ENCODE measurements at regions not wholly inside any gene's neighbourhood (a gene's known extent, or its start where the extent isn't known, plus 50 kb on each side); places are given as distances from the start of the nearest gene placed in this dataset.
"Not testable (repeated sequence)": the region's sequence is repeated elsewhere in the genome, so short reads cannot be mapped to it uniquely, and the experiment has no call there.

DNA sequence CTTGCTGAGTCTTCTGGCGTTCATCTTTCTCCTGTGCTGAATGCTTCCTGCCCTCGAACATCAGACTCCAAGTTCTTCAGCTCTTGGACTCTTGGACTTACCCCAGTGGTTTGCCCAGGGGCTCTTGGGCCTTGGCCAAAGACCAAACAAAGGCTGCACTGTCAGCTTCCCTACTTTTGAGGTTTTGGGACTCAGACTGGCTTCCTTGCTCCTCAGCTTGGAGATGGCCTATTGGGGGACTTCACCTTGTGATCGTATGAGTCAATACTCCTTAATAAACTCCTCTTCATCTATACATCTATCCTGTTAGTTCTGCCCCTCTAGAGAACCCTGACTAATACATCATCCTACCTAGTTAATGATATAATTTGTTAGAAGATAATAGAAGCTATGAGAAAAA lies 415.4 kb downstream of the TMEM38B start:
- DNase-seq (ENCODE audit: low read depth): not testable (repeated sequence)

DNA sequence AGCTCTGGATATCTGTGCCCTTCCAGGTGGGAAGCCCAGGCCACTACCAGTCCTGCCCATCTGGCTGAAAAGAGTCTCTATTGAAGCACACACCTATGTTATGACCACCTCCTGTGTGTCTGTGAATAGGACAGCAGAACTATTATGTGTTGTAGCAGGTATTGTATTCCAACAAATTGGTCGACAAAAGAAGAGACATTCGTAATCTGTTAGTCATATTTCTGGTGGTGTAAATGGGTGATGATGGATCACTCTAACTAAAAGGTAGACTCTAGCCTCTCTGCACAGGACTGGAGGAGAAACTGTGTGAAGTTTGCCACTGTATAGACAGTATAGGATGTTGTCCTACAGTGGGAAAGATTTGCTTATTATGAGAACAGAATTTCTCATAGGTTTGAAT lies 416.1 kb downstream of the TMEM38B start:
- DNase-seq (ENCODE audit: low read depth): no peak

- DNase-seq (ENCODE audit: low read depth): no peak
These were observed 416.8 kb downstream of the TMEM38B start for GRCh38 chr9:106111039-106111730.

DNA sequence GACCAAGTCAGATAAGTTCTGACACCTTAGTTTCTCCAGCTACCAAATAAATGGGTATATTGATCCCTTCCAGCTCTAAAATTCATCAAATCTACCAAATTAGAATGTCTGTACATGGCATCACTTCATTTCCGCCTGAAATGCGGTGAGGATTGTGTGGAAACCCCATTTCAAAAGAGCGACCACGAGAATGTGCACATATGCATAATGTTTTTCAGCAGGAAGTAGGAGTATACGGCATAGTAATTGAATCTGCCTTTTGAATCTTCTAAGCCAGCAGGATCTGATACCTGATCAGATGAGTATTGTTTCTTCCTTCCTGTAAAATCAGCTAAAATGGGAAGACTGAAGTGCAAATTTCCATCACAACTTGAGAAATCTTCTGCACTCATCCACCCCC lies 418.6 kb downstream of the TMEM38B start:
- no peak for DNase-seq (ENCODE audit: low read depth)

DNA sequence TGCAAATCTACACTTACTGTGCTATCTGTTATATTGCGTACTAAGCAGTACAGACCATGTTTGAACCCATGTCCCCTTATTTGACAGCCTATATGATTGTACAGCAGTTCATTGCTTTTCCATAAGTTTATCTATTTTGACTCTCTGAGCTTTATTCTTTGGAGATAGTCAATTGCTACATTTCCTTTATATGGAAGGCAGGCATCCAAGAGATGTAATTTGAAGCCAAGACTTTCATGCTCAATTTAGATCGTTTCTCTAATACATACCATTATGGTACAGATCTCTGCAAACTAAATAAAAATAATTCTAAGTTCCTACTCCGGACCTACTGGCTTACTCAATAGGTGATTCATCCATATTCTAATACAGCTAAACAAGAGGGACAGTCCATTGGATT lies 424.8 kb downstream of the TMEM38B start:
- no peak for DNase-seq (ENCODE audit: low read depth)

DNA sequence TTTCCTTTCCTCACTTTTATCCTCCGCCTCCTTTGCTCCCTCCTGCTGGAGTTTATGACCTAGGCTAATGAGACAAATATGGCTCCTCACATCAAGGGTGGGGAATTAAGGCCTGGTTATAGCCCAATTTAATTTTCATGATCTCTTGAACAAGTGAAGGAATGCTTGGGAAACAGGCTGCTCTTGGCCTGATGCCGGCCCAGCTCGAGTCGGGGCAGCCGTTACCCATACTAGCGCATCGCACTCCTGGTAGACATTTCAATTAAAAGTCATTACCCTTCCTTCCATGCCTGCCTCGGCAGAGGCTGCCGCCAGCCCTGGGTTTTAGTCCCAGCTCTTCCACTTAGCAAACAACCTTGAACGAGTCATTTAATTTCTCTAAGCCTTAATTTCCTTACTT lies 425.7 kb downstream of the TMEM38B start:
- DNase-seq (ENCODE audit: low read depth): no peak

- no peak for DNase-seq (ENCODE audit: low read depth)
These were observed 433.4 kb downstream of the TMEM38B start for GRCh38 chr9:106127776-106128175.

GRCh38 chr9:106130374-106130773 lies 436.0 kb downstream of the TMEM38B start:
- DNase-seq (ENCODE audit: low read depth): no peak

GRCh38 chr9:106143781-106144180 lies 449.4 kb downstream of the TMEM38B start:
- DNase-seq (ENCODE audit: low read depth): no peak

- DNase-seq (ENCODE audit: low read depth): no peak
These were observed 451.9 kb downstream of the TMEM38B start for GRCh38 chr9:106146066-106146840.

DNA sequence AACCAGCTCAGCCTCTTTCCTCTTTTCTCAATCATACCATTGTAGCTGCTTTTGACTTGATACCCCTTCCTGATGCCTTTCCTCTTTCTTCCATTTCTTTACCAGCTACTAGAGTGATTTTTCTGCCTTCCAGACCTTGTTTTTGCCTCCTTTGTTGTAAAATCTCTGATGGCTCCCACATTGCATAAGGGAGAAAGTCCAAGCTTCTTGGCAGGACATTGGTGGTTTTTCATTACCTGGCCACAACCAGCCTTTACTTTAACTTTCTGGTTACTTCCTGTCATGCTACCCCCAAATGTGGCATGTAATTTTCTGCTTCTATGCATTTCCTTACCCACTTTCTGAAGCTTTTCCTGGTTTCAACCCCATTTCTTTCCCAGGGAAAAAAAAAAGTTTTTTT lies 452.5 kb downstream of the TMEM38B start:
- no peak for DNase-seq (ENCODE audit: low read depth)

DNA sequence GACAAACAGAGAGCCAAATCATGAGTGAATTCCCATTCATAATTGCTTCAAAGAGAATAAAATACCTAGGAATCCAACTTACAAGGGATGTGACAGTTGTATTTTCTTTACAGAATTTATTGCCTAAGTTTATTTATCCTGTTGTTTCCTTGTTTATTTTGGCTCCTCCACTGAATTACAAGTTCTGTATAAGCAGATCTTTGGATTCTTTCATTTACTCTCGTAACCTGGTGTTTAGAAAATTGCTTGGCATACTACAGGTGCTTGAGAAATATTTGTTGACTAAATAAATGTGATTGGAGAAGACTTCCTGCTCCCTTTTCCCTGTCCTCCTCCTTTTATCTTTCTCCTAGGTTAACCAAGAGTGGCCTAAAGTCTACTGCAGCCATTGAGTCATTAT lies 455.6 kb downstream of the TMEM38B start:
- no peak for DNase-seq (ENCODE audit: low read depth)

GRCh38 chr9:106156465-106156864 lies 462.1 kb downstream of the TMEM38B start:
- DNase-seq (ENCODE audit: low read depth): no peak

- no peak for DNase-seq (ENCODE audit: low read depth)
These were observed 477.9 kb downstream of the TMEM38B start for GRCh38 chr9:106172265-106172664.

- no peak for DNase-seq (ENCODE audit: low read depth)
These were observed 480.0 kb downstream of the TMEM38B start for GRCh38 chr9:106174346-106174745.

DNA sequence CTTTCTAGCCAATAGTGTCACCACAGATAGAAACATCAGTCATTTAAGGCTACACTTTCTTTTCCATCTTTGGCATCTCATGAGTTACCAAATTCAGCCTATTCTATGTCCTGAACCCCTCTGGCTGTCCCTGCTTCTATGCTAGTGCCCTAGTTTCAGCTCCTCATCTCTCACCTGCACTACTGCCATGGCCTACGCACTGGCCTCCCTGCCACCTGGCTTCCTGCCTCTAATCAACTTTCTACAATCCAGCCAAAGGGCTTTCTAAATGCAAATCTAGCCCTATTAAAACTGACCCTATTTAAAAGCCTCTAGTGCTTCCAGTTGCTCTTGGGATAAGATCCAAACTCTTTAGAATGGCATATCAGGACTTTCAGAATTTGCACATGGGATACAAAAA lies 482.9 kb downstream of the TMEM38B start:
- no peak for DNase-seq (ENCODE audit: low read depth)

DNA sequence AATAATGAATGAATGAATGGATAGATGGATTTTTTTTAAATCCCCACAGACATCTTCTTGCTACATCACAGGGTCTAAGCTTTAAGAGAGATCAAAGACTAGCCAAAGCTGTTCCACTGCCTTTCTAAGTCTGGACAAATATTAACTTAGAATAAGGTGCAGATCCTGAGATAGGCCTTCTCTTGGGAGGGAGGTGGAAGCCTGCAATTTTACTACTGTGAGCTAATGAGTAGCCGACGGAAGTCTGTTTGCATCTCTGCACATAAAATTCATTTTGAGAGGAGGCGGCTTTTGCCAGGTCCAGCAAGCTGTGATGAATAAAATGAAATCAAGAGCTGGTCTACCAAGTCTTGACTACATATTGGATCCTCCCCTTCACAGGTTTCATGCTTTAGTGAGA lies 484.9 kb downstream of the TMEM38B start:
- DNase-seq (ENCODE audit: low read depth): no peak

DNA sequence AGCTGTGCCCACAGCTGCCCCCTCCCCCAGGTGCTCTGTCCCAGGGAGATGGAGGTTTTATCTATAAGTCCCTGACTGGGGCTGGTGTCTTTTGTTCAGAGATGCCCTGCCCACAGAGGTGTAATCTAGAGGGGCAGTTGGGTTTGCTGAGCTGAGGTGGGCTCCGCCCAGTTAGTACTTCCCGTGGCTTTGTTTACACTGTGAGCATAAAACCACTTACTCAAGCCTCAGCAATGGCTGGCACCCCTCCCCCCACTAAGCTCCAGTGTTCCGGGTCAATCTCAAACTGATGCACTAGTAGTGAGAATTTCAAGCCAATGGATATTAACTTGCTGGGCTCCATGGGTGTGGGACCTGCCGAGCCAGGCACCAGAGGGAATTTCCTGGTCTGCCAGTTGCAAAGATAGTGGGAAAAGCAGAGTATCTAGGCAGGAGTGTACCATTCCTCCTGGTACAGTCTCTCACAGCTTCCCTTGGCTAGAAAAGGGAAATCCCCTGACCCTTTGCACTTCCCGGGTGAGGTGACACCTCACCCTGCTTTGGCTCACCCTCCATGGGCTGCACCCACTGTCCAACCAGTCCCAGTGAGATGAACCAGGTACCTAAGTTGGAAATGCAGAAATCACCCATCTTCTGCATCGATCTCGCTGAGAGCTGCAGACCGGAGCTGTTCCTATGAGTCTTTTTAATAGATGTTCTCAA lies 509.6 kb downstream of the TMEM38B start:
- DNase-seq (ENCODE audit: low read depth): not testable (repeated sequence)

GRCh38 chr9:106207298-106207697 lies 513.0 kb downstream of the TMEM38B start:
- DNase-seq (ENCODE audit: low read depth): no peak

DNA sequence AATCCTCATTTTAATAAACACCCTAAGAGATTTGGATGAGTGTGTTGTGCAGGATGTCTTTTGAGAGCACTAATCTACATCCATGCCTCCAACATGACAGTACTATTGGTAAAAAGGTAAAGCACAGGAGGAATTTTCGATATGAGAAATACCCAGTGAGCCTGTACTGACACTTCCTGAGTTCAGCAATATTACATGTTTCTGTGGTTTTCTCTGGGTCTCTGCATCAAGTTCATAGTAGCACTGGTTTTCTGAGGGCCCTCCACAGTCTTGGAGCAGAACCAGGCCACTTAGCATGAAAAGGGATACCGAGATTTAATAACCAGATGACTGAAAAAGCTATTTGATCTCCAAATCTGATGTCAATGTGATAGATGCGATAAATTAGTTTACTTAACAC lies 524.1 kb downstream of the TMEM38B start:
- no peak for DNase-seq (ENCODE audit: low read depth)

DNA sequence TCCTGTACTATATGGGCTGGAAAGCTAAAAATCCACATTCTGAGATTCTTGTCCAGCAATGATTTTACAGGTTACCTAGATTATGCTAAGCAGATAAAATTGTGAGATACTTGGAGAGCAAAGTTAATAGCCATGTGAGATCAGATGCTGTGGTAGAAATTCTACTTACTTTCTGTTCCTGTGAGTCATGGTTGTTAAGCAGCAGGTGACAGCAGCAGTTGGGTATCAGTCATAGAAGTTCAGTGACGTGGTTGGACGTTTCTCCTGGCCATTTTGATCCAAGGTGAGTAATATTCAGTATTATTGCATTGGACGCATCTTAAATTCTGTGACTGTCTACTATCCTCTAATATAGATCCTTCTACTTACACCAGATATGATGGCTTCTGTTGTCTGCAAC lies 524.5 kb downstream of the TMEM38B start:
- no peak for DNase-seq (ENCODE audit: low read depth)

- no peak for DNase-seq (ENCODE audit: low read depth)
These were observed 526.1 kb downstream of the TMEM38B start for GRCh38 chr9:106220415-106220814.

- no peak for DNase-seq (ENCODE audit: low read depth)
These were observed 534.5 kb downstream of the TMEM38B start for GRCh38 chr9:106228861-106229260.

Measured in GM04503 (cell line).